ENCODE measurements at regions not wholly inside any gene's neighbourhood (a gene's known extent, or its start where the extent isn't known, plus 50 kb on each side); places are given as distances from the start of the nearest gene placed in this dataset.

DNA sequence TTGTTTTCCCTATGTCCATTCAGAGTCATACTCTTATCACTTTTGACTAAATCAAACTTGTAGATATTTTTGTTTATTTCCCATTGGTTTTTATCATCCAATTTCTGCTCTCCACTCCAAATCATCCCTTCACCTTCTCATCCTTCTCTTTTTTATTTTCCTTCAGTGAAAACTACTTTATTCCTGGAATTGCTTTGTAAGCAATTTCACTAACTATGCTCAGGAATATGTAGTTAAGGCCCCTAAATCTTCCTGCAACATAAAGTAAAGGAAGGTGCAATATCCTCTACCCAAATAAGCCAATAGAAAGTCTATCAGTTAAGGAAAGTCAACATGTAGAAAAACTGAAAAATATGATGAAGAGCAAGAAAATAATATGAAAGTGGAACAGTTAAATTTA lies 308.4 kb downstream of the SEC23A start:
- no peak for DNase-seq (ENCODE audit: insufficient read length, low spot score)
- TF ChIP-seq POLR2A (IDR thresholded peaks at IDR 0.05; ENCODE audit: low read depth, low read length) = no peak
- FAIRE-seq = no peak

DNA sequence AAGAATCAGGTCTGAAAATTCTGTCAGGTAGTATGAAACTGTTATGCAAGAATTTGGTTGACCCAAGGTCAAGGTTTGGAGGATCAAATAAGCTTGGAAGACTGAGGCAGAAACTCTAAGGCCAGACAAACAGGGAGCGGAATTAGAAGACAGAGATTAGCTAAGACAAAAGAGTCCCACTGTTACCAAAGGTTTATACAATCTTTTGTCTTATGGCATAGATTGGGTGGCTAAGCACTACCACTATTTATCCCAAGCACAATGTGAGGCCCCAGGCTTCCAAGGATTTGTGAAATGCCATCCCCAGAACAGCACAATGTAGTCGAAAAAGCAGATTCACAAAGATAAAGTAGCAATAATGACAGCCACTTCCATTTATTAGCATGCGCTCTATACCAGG lies 311.2 kb downstream of the SEC23A start:
- DNase-seq (ENCODE audit: insufficient read length, low spot score) (no peak), FAIRE-seq (no peak)
- no peak for TF ChIP-seq POLR2A (IDR thresholded peaks at IDR 0.05; ENCODE audit: low read depth, low read length)

DNA sequence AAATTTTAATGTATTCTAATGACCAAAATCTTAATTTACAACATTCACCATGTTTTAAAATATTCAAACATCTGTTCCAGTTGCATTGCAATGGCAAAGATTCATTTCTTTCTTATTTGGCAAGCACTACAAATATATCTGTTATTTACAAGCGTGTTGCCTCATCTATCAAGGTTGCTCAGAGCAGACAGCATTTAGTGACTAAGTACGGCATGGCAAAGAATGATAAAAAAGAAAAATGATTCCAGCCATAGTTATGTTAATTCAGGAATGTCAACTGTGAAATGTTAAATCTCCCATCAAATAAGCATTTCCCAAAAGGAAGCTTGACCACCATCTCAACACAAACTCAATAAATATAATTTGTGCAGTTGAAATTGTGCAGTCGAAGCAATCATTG lies 312.1 kb downstream of the SEC23A start:
- FAIRE-seq (no peak), DNase-seq (ENCODE audit: insufficient read length, low spot score) (no peak)
- TF ChIP-seq POLR2A (IDR thresholded peaks at IDR 0.05; ENCODE audit: low read depth, low read length) = no peak

DNA sequence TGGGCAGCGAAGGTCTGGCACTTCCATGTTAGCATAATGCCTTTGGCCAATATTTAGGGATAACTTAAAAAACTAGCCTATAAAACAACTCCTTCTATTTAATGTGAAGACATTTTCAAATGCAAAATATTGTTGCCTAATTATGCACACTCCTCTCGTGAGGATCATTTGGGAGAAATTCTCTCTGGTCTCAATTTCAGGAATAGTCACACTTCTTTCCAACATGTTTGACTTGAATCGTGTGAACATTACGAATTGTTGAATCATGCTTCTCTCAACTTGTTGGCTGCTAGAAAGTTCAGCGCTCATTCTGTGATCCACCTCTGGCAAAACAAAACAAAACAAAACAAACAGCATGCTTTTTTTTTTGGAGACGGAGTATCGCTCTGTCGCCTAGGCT lies 313.2 kb downstream of the SEC23A start:
- DNase-seq (ENCODE audit: insufficient read length, low spot score) = no peak
- FAIRE-seq = no peak

DNA sequence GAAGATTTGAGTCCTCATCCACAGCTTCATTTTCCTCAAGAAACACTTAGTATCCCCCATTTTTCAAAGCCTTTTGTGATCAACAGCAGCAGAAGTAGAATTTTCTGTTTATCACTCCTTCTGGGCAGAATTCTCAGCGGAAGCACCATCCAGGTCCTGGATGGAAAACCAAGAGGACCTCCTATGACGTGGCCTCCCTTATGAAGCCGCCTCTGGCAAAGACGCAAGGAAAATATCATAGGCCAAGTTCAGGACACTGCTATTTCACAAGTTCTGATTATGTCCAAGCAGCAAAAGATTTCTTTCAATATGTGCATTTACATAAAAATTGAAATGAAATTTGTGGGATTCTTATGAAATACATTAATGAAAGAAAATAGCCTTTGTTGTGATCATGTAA lies 315.0 kb downstream of the SEC23A start:
- DNase-seq (ENCODE audit: insufficient read length, low spot score) (no peak), FAIRE-seq (no peak)
- no peak for TF ChIP-seq POLR2A (IDR thresholded peaks at IDR 0.05; ENCODE audit: low read depth, low read length)

More for the DNA sequence above, 313.2 kb downstream of the SEC23A start:
- TF ChIP-seq POLR2A (IDR thresholded peaks at IDR 0.05; ENCODE audit: low read depth, low read length) = no peak

DNA sequence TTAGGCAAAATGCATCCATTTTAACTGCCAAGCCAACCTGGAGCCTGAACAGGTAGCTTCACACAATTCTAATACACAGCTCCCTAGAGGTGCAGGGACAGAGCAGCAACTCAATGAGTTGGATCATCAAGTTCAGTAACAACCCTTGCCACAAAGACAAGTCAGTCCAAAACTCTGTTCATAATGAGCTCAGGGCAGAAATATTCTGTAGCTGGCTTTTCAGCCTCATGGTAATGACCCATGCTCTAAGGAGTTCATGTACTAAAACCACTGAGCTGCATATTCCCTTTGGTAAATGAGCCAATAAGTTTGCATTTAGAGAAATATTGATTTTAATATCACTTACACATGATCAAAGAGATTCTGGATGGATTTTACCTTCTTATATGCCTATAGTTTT lies 316.1 kb downstream of the SEC23A start:
- DNase-seq (ENCODE audit: insufficient read length, low spot score) (no peak), FAIRE-seq (no peak)
- no peak for TF ChIP-seq POLR2A (IDR thresholded peaks at IDR 0.05; ENCODE audit: low read depth, low read length)

DNA sequence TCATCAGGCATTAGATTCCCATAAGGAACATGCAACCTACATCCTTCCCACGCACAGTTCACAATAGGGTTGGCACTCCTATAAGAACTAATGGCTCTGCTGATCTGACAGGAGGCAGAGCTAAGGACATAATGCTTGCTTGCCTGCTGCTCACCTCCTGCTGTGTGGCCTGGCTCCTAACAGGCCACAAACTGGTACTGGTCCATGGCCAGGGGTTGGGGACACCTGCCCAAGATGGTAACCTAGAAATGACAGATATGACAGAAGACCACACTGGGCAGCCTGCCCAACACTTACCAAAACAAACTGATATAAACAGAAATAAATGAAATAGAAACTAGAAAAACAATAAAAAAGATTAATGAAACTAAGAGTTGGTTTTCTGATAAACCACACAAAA lies 325.6 kb downstream of the SEC23A start:
- TF ChIP-seq POLR2A (IDR thresholded peaks at IDR 0.05; ENCODE audit: low read depth, low read length) = no peak
- no peak for DNase-seq (ENCODE audit: insufficient read length, low spot score)
- FAIRE-seq = no peak

DNA sequence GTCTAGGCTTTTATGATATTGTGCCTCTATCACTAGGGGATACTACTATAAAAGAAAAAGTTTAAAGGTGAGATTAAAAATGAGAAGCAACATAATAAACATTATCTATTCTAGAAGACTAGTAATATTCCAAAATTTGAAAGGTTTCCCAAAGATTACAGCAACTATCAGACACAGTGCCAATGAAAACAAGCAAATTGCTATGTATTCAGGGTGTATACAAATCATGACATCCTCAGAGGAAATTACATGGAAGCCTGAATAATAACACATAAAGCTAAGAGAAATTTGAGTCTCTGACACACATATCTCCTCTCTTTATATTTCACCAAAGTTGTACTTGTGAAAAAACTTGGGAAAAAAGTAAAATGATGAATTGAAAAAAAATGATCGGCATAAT lies 327.0 kb downstream of the SEC23A start:
- no peak for FAIRE-seq
- DNase-seq (ENCODE audit: insufficient read length, low spot score) = no peak
- TF ChIP-seq POLR2A (IDR thresholded peaks at IDR 0.05; ENCODE audit: low read depth, low read length) = no peak

DNA sequence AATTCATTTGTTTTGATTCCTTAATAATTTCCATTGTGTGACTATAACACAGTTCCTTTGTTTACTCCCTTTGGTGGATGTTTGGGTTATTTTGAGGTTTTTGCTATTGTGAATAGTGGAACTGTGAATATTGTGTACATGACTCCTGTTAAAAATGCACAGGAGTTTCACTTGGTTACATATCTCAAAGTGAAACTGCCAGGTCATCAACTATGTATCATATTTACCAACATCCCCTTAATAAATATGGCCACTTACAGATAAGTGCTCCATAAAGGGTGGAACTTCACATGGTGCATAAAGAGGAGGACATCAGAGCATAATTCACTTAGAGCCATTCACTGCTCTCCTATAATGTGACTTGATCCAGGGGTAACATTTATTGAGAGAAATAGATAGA lies 328.9 kb downstream of the SEC23A start:
- FAIRE-seq = no peak
- DNase-seq (ENCODE audit: insufficient read length, low spot score) = no peak
- no peak for TF ChIP-seq POLR2A (IDR thresholded peaks at IDR 0.05; ENCODE audit: low read depth, low read length)

DNA sequence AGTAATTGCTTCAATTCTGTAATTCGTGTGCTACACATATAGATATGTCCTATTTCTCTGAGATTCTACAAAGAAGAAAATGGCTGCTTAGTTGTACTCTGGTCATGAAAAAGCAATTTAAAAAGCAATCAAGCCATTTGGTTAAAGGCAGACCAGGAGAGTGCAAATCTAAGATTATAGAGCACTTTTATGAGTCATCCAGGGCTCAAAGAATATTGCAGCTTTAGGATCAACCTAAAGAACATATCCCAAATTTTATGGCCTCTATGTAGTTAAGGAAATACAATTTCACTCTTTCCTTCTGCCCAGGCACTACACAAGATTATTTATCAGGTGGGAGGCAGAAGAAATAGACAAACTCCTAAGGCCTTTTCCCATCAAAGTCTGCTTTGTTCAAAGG lies 332.8 kb downstream of the SEC23A start:
- FAIRE-seq (no peak), DNase-seq (ENCODE audit: insufficient read length, low spot score) (no peak)
- no peak for TF ChIP-seq POLR2A (IDR thresholded peaks at IDR 0.05; ENCODE audit: low read depth, low read length)

DNA sequence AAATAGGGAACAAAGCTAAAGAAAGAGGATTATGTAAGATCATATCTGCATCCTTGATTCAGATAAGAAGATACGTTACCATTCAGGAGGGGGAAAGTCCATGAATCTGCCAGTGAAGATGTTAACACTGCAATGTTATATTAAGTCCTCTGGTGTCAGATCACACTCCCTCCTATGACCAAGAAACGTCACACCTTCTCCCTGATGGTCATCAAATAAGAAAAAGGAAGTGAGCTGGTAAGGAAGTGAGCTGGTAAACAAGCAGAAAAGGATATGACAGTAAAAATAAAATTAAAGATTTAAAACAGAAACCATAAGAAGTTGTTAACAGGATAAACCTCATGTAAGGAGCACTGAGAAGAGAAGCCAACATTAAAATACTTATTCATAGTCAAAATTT lies 340.2 kb downstream of the SEC23A start:
- FAIRE-seq = no peak
- TF ChIP-seq POLR2A (IDR thresholded peaks at IDR 0.05; ENCODE audit: low read depth, low read length) = no peak
- no peak for DNase-seq (ENCODE audit: insufficient read length, low spot score)

DNA sequence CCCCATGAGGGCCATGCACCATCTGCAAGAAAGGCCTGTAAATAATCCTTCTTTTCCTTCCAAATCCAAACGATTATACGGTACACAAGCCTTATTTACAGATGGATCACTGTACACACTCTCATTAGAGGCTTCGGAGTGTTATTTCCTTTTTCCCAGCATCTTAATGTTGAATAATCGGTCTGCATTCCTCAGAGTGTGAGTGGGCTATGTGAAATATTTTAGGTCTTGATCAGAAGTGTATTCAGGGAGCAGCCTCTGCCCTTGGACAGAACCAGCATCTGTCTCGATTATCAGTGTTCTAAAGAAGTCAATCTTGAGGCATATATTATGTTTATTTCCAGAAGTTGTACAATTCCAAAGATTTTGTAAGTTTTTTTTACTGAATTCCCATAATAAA lies 340.6 kb downstream of the SEC23A start:
- TF ChIP-seq POLR2A (IDR thresholded peaks at IDR 0.05; ENCODE audit: low read depth, low read length) = no peak
- DNase-seq (ENCODE audit: insufficient read length, low spot score) = no peak
- FAIRE-seq = no peak

DNA sequence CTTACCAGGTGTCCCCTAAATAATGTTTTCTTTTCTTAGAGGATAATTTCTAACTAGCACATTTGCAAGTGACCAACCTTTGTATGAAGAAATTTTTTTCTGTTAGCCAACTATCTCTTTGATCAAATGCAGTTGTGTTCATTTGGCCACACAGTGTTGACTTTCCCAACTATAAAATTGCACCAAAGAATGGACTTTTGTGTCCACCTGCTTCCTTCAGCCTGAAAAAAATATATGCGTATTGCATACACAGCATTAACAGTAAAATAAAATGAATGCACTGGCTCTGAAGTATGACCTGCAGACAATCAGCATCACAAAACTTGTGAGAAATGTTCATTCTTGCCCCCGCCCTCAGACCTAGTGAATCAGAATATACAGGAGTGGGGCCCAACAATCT lies 342.0 kb downstream of the SEC23A start:
- FAIRE-seq (no peak), DNase-seq (ENCODE audit: insufficient read length, low spot score) (no peak)
- no peak for TF ChIP-seq POLR2A (IDR thresholded peaks at IDR 0.05; ENCODE audit: low read depth, low read length)

DNA sequence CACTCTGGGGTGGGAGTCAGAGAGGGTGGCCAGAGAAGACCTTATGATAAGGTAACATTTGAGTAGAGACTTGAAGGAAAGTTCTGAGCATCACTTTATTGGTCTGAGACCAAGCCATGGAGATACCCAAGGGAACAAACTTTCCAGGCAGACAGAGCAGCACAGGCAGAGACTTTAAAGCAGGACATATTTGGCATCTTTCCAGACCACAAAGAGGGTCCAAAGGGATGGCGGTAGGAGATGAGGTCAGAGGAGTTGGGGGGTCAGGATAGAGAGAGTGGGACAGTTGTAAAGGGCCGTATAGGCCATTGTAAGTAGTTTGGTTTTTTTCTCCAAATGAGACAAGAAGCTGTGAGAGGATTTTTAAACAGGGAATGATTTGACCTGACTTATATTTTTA lies 344.4 kb downstream of the SEC23A start:
- FAIRE-seq (no peak), DNase-seq (ENCODE audit: insufficient read length, low spot score) (no peak)
- no peak for TF ChIP-seq POLR2A (IDR thresholded peaks at IDR 0.05; ENCODE audit: low read depth, low read length)

DNA sequence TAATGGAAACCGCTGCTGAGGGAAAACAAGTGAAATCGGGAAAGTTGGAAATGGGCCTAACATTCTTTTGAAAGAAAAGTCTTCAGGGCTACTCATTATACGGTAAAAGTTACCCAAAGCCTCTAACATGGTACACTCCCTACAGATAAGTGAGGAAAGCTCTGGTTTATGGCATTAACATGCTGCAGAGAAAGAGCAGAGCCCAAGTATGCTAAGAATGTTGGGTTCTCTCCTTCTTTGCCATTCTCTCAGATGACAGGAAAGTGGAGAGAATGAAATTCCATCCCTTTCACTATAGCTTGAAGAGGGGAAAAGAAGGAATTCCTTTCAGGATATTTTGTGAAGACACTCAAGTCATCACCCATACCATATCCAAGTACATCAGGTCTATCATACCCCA lies 348.0 kb downstream of the SEC23A start:
- no peak for TF ChIP-seq POLR2A (IDR thresholded peaks at IDR 0.05; ENCODE audit: low read depth, low read length)
- FAIRE-seq = no peak
- DNase-seq (ENCODE audit: insufficient read length, low spot score) = no peak

DNA sequence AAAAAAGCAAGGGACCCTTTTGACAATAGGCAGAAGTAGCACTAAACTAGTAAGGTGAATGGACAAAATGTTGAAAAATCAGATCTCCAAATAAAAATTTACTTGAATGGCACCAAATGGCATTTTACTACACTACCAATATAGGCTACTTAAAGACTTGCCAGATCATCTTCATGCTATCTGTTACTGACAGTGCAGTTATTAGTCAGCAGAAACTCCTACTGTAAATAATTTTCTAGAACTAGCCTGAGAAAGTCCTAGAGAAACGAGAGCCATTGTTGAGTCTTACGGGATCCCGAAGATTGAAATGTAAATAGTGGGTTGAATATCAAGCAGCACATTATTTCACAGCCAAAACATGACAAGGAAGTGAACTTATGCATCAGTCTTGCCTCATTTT lies 350.3 kb downstream of the SEC23A start:
- no peak for DNase-seq (ENCODE audit: insufficient read length, low spot score)
- TF ChIP-seq POLR2A (IDR thresholded peaks at IDR 0.05; ENCODE audit: low read depth, low read length) = no peak
- FAIRE-seq = no peak
